Omental fat pad (tissue), 3 donors: ENCODE measurements at regions not wholly inside any gene's neighbourhood (a gene's known extent, or its start where the extent isn't known, plus 50 kb on each side); places are given as distances from the start of the nearest gene placed in this dataset.
A peak's percentile ranks its signal among the peaks of the same experiment; 100 is the strongest.

Source experiments
- ATAC-seq: fragments of 150-250 bp; one replicate; pipeline ENCODE4 v1.9.1; 2016; ENCODE audit warnings: mild to moderate bottlenecking, moderate library complexity; ENCODE audit not compliant: low FRiP score
- DNase-seq: peaks from one replicate; pipeline ENCODE4 v3.0.0-alpha.2; 2019; ENCODE audit warnings: low spot score
- CTCF ChIP-seq, 3 donors: fragments of 450-650 bp; IDR thresholded peaks; one replicate each; pipeline ENCODE4 v1.5.1; 2016 to 2017; ENCODE audit warnings: antibody characterized with exemption in 3 of 3, mild to moderate bottlenecking in 3 of 3, moderate library complexity in 2 of 3

- no peak for DNase-seq
- TF ChIP-seq CTCF (IDR thresholded peaks at IDR 0.05), result no peak
- no peak for ATAC-seq
Measured at GRCh38 chr16:72349719-72350118, 177.8 kb upstream of the PMFBP1 start.

GRCh38 chr16:72332926-72333325 lies 161.0 kb upstream of the PMFBP1 start:
- DNase-seq, result no peak
- no peak for ATAC-seq
- TF ChIP-seq CTCF (IDR thresholded peaks at IDR 0.05), result no peak

- DNase-seq, result no peak
- no peak for TF ChIP-seq CTCF (IDR thresholded peaks at IDR 0.05)
- no peak for ATAC-seq
Measured at GRCh38 chr16:72324578-72324977, 152.6 kb upstream of the PMFBP1 start.

DNA sequence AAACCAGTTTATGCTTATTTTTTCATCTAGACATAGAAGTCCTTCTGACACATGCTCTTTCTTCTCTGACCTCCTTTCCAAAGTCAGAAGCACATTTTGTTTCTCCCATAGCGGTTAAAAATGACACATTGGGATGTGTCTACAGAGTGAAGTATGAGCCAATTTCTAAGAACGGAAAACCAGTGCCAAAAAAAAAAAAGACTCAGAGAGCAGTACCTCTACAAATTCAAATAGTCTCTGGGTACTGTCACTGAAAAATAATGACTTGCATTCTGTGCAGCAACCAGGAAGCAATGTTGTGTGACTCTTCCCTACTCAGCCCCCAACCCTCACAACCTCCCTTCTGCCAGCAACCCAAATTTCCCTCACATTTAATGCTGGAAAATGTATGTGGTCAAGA lies 145.5 kb upstream of the PMFBP1 start:
- no peak for TF ChIP-seq CTCF (IDR thresholded peaks at IDR 0.05)
- DNase-seq (no peak), ATAC-seq (peak; percentile 78)

DNA sequence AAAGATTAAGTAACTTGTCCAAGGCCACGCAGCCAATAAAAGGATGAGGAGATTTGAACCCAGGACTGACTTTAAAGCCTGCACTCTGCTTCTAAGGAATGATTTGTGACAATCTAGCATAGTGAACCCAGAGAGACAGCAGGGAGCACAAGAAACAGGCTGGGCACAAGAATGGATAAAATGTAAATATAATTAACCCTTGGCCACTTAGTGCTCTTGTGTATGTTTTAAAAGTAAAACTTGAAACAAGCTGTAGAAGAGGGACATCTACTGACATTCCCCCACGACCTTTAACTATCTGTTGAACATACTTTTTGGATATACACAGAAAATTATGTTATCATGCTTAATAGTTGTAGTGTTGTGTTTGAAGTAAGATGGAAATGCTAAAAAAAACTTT lies 141.9 kb upstream of the PMFBP1 start:
- TF ChIP-seq CTCF (IDR thresholded peaks at IDR 0.05), result no peak
- DNase-seq, result no peak
- no peak for ATAC-seq

GRCh38 chr16:72312828-72313227 lies 140.9 kb upstream of the PMFBP1 start:
- no peak for TF ChIP-seq CTCF (IDR thresholded peaks at IDR 0.05)
- DNase-seq (no peak), ATAC-seq (no peak)

GRCh38 chr16:72311426-72311825 lies 139.5 kb upstream of the PMFBP1 start:
- DNase-seq, result no peak
- TF ChIP-seq CTCF (IDR thresholded peaks at IDR 0.05), result no peak
- no peak for ATAC-seq
